Activated naive CD4-positive, alpha-beta T cell treated with anti-CD3 and anti-CD28 coated beads, Interleukin-2, amount 10 ng/mL, durations not matched to agents 7 days and 5 days (primary cell): ENCODE measurements at regions not wholly inside any gene's neighbourhood (a gene's known extent, or its start where the extent isn't known, plus 50 kb on each side); places are given as distances from the start of the nearest gene placed in this dataset.

ENCODE experiments used
- CTCF ChIA-PET: fragments of 350-600 bp; sonication (Branson Sonifier 250); formaldehyde crosslinking; loops from one replicate; lab custom pipeline; 2021; ENCODE audit warnings: antibody characterized with exemption; lab: Charles Lee
- DNase-seq: peaks from one replicate; pipeline ENCODE4 v3.0.0-alpha.2; 2020
- H3K27ac Mint-ChIP-seq: one replicate; pipeline ENCODE4 v1.8.0; 2021; ENCODE audit warnings: mild to moderate bottlenecking, moderate library complexity, mixed read lengths
- H3K27me3 Mint-ChIP-seq: one replicate; pipeline ENCODE4 v1.8.0; 2021; ENCODE audit warnings: mild to moderate bottlenecking, mixed read lengths
- H3K36me3 Mint-ChIP-seq: one replicate; pipeline ENCODE4 v1.8.0; 2021; ENCODE audit warnings: mixed read lengths
- H3K4me1 Mint-ChIP-seq: one replicate; pipeline ENCODE4 v1.8.0; 2021; ENCODE audit warnings: mixed read lengths
- H3K4me3 Mint-ChIP-seq: one replicate; pipeline ENCODE4 v1.8.0; 2021; ENCODE audit warnings: mild to moderate bottlenecking, moderate library complexity, mixed read lengths
- H3K9me3 Mint-ChIP-seq: one replicate; pipeline ENCODE4 v1.8.0; 2021; ENCODE audit warnings: mixed read lengths

DNA sequence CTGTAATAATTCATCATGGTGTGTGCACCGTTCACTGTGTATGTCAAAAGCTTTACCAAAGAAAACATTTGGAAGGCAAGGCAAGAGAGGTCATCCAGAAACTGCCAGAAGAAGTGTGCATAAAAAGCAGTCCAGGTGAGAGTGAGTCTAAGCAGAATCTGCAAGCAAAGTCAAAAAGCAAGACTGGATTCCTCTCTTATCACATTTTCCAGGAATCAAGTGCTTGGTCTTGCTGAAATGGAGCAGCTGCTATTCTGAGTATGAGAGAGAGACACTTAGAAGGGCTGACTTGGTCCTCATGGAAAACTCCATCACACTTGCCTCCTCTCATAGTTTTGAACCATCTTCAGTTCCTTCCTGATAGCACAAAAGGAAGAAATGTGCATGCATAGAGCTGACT, 231.3 kb downstream of the ANAPC1 start:
- no peak for DNase-seq
- Mint-ChIP-seq H3K4me1 (peaks cover 2% of the 10 kb centered on the region), H3K36me3 (no peaks in the 10 kb centered on the region), H3K9me3 (no peaks in the 10 kb centered on the region), H3K4me3 (no peak overlapping the region), H3K27ac (no peak overlapping the region), H3K27me3 (peaks cover 37% of the 10 kb centered on the region)
- CTCF ChIA-PET = interaction anchor here (1.5 kb wide), 1 partner anchor 18 kb away, joined by 3 read pairs; no protein-coding TSS in a partner anchor

DNA sequence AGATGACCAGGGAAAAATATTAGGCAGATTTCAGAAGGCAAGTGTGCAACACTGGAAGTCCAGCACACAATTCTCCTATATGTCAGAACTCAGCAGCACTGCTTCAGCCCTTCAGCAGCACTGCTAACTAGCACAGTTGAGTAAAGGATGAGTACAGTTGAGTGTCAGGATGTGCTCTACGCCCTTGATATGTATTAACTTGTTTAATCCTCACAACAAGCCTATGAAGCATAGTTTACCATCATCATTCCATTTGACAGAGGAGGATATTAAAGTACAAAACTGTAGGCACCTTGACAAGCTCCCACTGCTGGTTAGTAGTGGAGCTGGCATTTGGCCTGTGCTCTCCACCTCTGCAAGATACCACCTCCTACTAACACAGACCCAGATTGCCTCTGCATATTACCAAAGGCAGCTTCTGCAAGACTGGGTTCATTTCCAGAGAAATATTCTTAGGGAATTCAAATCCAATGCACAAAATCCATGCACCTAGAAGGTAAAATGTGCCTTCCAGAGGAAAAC, 230.8 kb downstream of the ANAPC1 start:
- Mint-ChIP-seq H3K4me3 (no peak overlapping the region), H3K27me3 (peaks cover 38% of the 10 kb centered on the region), H3K9me3 (no peaks in the 10 kb centered on the region), H3K4me1 (peaks cover 2% of the 10 kb centered on the region), H3K36me3 (no peaks in the 10 kb centered on the region), H3K27ac (no peak overlapping the region)
- no peak for DNase-seq
- CTCF ChIA-PET = no interaction called here

DNA sequence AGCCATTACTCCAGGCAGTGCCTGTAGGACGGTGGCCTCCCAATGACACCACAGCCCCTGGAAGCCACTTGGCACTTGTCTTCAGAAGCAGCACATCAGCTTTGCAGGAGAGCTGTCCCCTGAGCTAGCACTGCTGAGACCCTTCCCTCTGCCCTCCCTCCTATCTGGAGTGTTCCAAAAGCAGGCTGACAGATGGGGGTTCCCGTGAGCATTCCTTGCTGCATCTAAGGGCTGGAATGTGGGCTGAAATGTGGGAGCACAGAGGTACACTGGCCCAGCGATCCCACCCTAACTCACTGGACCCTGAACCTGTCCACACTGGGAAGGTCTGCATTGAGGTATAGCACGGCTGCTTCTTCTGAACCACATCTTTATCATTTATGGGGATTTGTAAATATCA, 230.1 kb downstream of the ANAPC1 start:
- H3K27me3 Mint-ChIP-seq = peaks cover 38% of the 10 kb centered on the region
- H3K27ac Mint-ChIP-seq = no peak overlapping the region
- H3K9me3 Mint-ChIP-seq = no peaks in the 10 kb centered on the region
- DNase-seq = no peak
- CTCF ChIA-PET = no interaction called here
- H3K4me3 Mint-ChIP-seq = no peak overlapping the region
- H3K4me1 Mint-ChIP-seq = peaks cover 2% of the 10 kb centered on the region
- no peaks in the 10 kb centered on the region for H3K36me3 Mint-ChIP-seq

DNA sequence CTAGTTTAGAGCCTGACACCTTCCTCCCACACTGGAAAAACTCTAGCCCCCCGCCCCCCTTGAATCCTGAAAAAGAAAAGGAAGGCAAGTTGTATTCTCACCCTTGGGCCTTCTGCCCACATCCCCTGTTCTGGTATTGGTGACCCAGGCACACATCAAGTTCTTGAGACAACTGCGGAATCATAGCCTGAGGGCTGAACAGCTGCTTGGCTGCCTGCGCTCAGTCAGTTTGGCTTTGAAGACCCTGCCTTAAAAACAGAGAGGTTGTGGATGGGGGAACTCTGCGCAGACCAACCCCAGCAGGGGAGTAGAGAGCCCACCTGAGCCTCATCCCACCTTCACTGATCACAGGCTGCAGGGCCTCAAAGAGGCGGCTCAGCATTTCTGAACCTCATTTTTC, 229.2 kb downstream of the ANAPC1 start:
- no peak overlapping the region for H3K27ac Mint-ChIP-seq

DNA sequence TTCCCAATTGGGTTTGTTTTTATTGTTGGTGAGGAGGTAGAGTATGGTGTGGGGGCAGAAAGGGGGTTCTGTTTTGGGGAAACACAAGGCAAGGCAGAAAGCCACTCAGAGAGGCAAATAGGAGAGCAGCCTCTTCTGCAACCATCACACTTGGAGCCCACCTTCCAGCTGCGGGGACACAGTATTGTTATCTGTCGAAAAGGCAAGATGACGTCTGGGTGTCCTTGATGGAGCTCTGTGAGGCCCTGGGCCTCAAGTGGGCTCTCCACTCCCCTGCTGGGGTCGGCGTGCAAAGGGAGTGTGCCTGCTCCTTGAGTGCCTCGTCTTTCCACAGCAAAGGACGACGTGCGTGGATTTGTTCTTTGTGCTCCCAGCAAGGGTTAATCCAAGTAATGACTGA, 227.6 kb downstream of the ANAPC1 start:
- Mint-ChIP-seq H3K27ac (no peak overlapping the region), H3K4me3 (no peak overlapping the region), H3K36me3 (no peaks in the 10 kb centered on the region), H3K4me1 (peaks cover 2% of the 10 kb centered on the region), H3K27me3 (peaks cover 38% of the 10 kb centered on the region), H3K9me3 (no peaks in the 10 kb centered on the region)
- no peak for DNase-seq
- CTCF ChIA-PET = no interaction called here

More for the DNA sequence above, 229.2 kb downstream of the ANAPC1 start:
- H3K4me1 Mint-ChIP-seq = peaks cover 2% of the 10 kb centered on the region
- H3K36me3 Mint-ChIP-seq = no peaks in the 10 kb centered on the region
- H3K27me3 Mint-ChIP-seq = peaks cover 38% of the 10 kb centered on the region
- no peaks in the 10 kb centered on the region for H3K9me3 Mint-ChIP-seq
- CTCF ChIA-PET = no interaction called here
- no peak overlapping the region for H3K4me3 Mint-ChIP-seq
- no peak for DNase-seq

DNA sequence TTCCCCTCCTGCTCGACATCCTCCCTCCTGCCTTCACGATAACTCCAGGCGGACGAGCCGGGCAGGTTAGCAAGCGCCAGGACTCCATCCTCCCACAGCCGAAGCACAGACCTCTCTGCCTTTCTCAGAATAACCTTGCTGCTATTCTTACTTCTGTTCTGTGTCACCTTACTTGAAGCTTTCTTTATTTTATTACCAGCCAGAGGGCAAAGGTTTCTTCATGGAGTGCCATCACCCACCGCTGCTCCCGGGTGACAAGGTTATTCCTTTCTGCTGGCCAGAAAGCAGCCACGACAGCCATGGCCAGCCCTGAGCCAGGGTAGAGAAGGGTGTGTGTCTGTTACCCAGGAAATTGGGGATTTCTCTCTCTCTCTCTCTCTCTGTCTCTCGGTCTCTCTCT, 227.1 kb downstream of the ANAPC1 start:
- Mint-ChIP-seq H3K4me1 (peaks cover 5% of the 10 kb centered on the region), H3K27ac (no peak overlapping the region), H3K9me3 (no peaks in the 10 kb centered on the region), H3K27me3 (peaks cover 38% of the 10 kb centered on the region), H3K4me3 (no peak overlapping the region), H3K36me3 (no peaks in the 10 kb centered on the region)
- CTCF ChIA-PET = no interaction called here
- no peak for DNase-seq

DNA sequence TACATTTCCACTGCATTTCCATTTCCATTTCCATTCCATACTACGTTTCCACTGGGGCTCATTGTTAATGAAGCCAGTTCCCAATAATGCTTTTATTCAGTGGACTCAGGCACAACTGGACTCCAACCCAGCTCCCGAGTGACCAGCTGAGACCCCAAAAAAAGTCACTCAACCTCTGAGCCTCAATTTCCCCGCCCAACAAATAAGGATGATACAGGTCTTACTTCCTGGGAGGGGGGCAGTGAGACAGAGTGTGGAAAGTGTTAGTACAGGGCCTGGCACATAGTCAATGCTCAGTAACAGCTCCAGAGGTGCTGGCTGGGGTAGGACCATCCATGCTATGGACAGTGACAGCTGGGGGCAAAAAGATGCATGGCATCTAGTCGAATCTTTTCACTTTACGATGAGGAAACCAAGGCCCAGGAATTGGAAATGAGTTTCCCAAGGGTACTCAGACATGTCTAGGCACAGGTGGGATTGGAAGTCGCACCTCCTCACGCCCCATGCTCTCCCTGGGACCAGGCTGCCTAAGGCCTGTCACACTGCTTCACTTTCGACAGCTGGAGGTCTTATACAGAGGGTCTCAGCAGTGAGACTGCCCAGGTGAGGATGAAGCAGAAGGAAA, 226.5 kb downstream of the ANAPC1 start:
- CTCF ChIA-PET = no interaction called here
- no peak for DNase-seq
- no peak overlapping the region for H3K27ac Mint-ChIP-seq
- no peak overlapping the region for H3K4me3 Mint-ChIP-seq
- H3K4me1 Mint-ChIP-seq = peaks cover 10% of the 10 kb centered on the region
- no peaks in the 10 kb centered on the region for H3K36me3 Mint-ChIP-seq
- H3K9me3 Mint-ChIP-seq = no peaks in the 10 kb centered on the region
- H3K27me3 Mint-ChIP-seq = peaks cover 38% of the 10 kb centered on the region

DNA sequence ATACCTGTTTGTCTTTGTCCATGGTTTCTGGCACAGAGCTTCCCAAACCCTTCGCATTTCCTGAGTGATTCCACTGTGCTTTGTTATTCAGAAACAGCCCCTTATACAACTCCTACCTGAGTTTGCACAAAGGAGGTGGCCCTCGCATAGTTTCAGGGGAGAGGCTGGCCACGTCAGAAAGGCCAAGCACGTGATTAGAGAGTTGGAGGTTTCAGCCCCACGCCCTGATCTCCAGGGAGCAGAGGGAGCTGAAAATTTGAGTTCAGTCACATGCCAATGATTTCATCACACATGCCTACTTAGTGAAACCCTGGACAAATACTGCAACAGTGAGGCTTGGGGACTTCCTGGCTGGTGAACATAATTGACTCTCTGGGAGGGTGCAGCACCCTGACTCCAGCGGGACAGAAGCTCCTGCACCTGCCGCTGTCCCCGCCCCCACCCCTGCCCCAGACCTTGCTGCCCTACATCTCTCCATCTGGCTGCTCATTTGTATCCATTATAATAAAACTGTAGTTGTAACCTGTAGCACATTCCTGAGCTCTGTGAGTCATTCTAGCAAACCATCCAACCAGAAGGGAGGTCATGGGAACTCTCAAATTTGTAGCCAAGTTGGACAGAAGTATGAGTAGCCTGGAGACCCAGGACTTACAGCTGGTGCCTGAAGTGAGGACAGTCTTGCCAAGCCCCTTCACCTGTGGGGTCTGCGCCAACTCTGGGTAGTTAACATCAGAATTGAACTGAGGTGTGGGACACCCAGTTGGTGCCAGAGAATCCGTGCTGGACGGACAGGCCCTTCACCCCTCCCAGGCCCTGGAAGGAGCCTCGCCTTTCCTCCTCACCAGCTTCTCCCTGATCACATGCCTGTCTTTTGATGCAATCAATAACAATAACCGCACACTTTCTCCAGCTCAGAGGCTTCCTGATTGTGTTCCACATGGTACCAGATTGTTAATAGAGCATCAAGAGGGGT, 224.3 kb downstream of the ANAPC1 start:
- no peak overlapping the region for H3K27ac Mint-ChIP-seq
- H3K4me1 Mint-ChIP-seq = peaks cover 22% of the 10 kb centered on the region
- no peak for DNase-seq
- H3K9me3 Mint-ChIP-seq = no peaks in the 10 kb centered on the region
- no peak overlapping the region for H3K4me3 Mint-ChIP-seq
- no peaks in the 10 kb centered on the region for H3K36me3 Mint-ChIP-seq
- H3K27me3 Mint-ChIP-seq = peaks cover 35% of the 10 kb centered on the region
- CTCF ChIA-PET = no interaction called here

DNA sequence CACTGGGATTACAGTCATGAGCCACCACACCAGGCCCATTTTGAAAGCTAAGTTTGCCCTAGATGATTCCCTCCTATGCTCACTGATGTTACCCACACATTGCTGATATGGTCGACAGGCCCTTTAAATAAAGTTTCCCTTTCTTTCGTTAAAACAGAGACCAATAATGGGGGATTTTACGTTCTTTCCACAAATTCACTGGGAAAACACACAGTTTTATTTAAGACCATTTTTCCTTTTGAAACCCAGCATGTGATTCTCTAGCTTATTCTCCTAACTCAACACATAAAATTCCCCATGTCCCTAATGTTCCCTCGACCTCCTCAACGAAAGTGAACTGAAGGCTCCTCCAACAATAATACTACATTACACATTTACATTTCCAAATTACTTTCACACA, 223.2 kb downstream of the ANAPC1 start:
- no peak overlapping the region for H3K27ac Mint-ChIP-seq
- no peaks in the 10 kb centered on the region for H3K9me3 Mint-ChIP-seq
- CTCF ChIA-PET = interaction anchor here (1.0 kb wide), 1 partner anchor 808 kb away, joined by 4 read pairs; no protein-coding TSS in a partner anchor
- H3K36me3 Mint-ChIP-seq = no peaks in the 10 kb centered on the region
- peaks cover 20% of the 10 kb centered on the region for H3K4me1 Mint-ChIP-seq
- H3K4me3 Mint-ChIP-seq = no peak overlapping the region
- no peak for DNase-seq
- H3K27me3 Mint-ChIP-seq = peaks cover 24% of the 10 kb centered on the region

DNA sequence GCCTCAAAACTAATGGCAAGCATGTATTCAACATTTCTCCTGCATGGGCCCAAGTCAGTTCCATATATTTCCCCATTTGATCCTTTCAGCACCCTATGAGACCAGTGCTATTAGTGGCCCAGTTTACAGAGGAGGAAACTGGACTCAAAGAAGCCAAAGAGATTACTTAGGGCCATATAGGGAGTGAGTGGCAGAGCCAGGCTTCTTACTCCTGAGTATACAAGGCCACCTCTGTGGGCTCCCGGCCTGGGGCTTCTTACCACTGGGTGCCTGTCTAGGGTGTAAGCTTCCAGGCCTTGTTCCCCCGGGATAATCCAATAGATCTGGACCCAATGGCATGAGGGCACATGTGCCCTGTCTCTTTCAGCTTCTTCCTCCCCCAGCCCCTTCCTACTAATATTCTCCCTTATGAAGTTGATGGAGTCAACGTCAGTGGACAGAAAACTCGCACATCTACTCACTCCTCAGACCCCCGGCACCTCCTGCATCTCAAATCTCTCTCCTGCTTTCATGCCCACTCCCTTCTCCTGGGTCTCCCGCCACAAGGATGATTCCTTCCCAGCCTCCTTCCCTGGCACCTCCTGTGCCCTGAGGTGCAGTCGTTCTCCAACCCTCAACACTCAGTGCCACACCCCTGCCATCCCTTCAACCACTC, 222.6 kb downstream of the ANAPC1 start:
- Mint-ChIP-seq H3K4me1 (peaks cover 20% of the 10 kb centered on the region), H3K9me3 (no peaks in the 10 kb centered on the region), H3K27me3 (peaks cover 20% of the 10 kb centered on the region), H3K36me3 (no peaks in the 10 kb centered on the region), H3K27ac (no peak overlapping the region), H3K4me3 (no peak overlapping the region)
- CTCF ChIA-PET = interaction anchor here (1.0 to 1.4 kb wide), 2 partner anchors 26 to 808 kb away, joined by 3 to 4 read pairs; no protein-coding TSS in a partner anchor
- no peak for DNase-seq

DNA sequence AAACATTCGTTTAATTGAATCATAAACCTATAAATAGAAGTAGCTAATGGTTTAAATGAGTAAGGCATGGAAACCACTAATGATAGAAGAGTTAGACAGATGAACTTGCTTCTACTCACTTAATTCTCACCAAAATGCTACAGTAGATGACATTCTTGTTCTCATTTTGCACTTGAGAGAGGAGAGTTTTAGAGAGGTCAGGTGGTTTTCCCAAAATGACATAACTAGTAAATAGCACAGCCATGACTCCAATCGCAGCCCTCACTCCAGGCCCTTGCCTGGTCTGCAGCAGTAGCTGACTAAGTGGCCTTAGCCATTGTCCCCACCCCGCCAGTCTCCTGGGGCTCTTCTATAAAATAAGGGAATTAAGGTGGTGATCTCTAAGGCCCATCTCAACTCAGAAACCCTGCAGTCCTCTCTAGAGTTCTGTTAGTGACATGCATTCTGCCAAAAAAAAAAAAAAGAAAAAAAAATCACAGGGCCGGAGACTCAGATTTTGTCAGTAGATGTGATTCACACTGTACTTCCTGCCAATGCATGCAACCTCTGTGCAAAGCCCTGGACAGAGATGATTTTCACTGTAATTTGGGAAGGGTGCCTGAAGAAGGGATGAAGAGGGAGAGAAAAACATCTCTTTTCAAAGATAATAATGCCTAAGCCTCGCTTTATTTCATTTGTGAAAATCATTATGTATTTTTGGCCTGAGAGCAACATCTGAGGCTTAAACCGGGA, 221.8 kb downstream of the ANAPC1 start:
- H3K27ac Mint-ChIP-seq = no peak overlapping the region
- peaks cover 20% of the 10 kb centered on the region for H3K4me1 Mint-ChIP-seq
- DNase-seq = no peak
- peaks cover 12% of the 10 kb centered on the region for H3K27me3 Mint-ChIP-seq
- H3K36me3 Mint-ChIP-seq = no peaks in the 10 kb centered on the region
- H3K9me3 Mint-ChIP-seq = no peaks in the 10 kb centered on the region
- H3K4me3 Mint-ChIP-seq = no peak overlapping the region
- CTCF ChIA-PET = interaction anchor here (0.9 to 1.4 kb wide), 2 partner anchors 25 to 849 kb away, joined by 3 read pairs; no protein-coding TSS in a partner anchor

DNA sequence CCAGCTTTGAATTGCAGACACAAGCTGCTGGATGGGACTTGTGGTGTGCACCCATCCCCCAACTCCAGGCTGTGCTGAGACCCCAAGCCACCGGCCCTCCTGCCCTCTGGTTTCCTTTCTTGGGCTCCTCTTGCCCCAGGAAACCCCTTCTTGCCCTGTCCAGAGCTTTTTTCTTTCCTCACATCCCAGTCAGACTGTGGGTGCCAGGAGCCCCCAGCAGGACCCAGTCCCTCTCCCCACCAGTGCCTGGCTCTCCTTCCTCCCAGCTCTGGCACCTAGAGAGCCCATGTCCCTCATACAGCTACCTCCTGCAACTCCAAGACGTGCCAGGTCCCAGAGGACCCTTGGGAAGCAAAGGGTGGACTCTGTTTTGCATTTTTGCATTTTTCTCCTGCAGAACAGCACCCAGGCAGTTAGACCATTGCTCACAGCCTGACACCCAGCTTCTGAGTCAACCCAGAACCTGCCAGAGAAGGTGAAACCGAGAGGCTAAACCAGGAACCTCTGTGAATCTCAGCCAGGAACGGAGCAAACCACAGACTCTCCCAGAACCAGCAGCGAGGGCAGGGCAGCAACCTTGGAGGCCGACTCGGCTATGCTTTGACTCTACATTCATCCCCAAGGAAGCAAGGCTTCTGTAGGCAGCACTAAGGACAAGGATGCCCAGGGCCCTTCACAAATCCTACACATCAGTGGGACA, 221.1 kb downstream of the ANAPC1 start:
- Mint-ChIP-seq H3K4me1 (peaks cover 20% of the 10 kb centered on the region), H3K36me3 (no peaks in the 10 kb centered on the region), H3K9me3 (no peaks in the 10 kb centered on the region), H3K27ac (no peak overlapping the region), H3K27me3 (peaks cover 6% of the 10 kb centered on the region), H3K4me3 (no peak overlapping the region)
- peak; percentile 45 for DNase-seq
- CTCF ChIA-PET = interaction anchor here (0.8 to 1.4 kb wide), 3 partner anchors 24 to 849 kb away, joined by 3 to 4 read pairs (median 3); no protein-coding TSS in a partner anchor
